Amniotic epithelial cell (primary cell): ENCODE measurements at regions not wholly inside any gene's neighbourhood (a gene's known extent, or its start where the extent isn't known, plus 50 kb on each side); places are given as distances from the start of the nearest gene placed in this dataset.

ENCODE experiments used
- DNase-seq: peaks from one replicate; pipeline ENCODE4 v3.0.0-alpha.2; 2010; ENCODE audit warnings: low read depth

DNA sequence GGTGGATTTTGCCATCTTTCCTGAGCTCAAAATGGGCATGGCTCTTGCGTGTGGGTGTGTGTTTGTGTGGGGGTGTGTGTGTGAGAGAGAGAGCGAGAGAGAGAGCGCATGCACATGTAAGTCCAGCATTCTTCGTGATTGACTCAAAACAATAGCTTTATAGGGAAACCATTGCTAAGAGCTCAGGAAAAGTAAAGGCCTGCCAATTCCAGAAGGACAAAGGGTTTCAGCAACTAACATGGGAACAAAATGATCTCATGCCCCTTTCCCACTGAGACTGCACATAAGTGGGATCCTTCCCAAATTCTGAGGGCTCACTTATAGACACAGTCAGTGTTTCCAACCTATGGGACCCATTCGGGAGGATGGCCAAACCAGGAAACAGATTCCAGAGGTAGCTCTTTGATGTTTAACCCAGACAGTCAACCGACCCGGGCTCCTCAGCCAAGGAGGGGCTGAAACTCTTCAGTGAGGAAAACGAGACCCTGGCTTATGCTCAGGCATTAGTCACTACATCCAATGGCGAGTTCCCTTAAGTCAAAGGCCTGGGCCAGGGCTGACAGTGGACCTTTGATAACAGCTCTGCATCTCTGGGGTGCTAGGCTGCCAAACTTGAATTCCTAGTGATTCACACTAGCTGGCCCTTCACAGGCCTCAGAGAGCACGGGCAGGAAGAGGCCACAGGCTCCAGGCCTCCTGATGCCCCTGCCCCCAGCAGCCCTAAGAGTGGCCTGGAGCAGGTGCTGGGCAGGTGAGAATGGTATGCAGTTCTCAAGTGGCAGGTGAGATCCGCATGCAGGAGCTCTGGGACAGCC lies 305.0 kb upstream of the C2CD4B start:
- DNase-seq: peak; percentile 73

GRCh38 chr15:62472616-62473299 lies 307.7 kb upstream of the C2CD4B start:
- no peak for DNase-seq

DNA sequence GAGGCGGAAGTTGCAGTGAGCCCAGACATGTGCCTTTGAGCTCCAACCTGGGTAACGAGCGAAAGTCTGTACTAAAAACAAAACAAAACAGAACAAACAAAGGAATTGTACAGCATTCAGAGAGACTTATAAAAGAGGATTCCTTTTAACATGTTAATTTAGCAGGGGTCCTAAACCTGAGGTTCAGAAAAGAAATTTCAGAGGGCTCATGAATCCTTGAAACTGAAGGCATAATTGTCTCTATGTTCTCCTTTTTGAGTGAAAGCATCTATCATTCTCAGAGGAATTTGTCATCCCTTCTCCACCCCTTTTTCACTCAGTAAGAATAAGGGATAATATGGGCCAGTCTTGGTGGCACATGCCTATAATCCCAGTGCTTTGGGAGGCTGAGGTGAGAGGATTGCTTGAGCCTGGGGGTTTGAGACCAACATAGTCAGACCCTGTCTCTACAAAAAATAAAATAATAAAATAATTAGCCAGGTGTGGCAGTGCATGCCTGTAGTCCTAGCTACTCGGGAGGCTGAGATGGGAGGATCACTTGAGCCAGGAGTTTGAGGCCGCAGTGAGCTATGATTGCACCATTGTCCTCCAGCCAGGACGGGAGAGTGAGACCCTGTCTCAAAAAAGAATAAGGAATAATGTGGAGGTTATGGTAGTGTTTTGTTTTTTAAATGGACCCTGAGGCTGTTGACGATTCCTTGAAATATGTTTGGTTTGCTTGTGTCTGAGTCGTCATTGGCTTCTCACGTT lies 309.1 kb upstream of the C2CD4B start:
- no peak for DNase-seq

GRCh38 chr15:62474771-62475124 lies 309.7 kb upstream of the C2CD4B start:
- no peak for DNase-seq

GRCh38 chr15:62475591-62475990 lies 310.5 kb upstream of the C2CD4B start:
- DNase-seq: no peak

DNA sequence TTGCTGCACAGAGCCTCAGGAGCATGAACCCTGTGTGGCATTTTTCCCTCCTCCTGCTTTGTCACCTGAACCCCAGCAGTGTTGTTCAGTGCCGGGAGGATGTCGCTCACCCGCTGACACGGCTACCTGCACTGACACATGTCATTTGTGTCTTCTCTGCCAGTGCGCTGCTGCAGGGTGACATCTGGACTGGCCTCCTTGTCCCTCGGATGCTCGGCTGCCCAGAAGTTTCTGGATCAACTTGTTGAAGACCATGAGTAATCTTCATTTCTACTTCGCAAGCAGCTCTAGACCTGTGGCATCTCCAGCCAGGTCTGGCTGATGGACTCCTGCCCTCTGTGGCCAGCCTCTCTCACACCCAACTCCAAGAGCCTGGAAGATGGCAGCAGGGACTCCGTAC lies 311.1 kb upstream of the C2CD4B start:
- DNase-seq: no peak

DNA sequence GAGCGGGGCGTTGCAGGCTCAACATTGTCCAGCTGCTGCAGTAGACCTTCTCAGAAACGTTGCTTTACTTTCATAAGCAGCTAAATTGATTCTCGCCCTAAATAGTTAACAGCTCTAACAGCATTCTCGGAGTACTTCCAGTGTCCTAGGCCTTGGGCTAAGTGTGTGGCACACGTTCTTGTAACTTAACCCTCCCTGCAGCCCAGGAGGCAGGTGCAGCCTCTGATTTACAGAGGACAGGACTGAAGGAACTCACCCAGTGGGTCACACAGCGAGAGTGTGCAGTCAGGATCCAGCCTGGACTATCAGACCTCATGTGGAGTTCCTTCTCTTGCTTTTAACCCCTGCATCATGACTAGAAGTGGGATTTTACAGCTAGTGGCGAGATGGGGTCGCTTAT lies 312.8 kb upstream of the C2CD4B start:
- no peak for DNase-seq

DNA sequence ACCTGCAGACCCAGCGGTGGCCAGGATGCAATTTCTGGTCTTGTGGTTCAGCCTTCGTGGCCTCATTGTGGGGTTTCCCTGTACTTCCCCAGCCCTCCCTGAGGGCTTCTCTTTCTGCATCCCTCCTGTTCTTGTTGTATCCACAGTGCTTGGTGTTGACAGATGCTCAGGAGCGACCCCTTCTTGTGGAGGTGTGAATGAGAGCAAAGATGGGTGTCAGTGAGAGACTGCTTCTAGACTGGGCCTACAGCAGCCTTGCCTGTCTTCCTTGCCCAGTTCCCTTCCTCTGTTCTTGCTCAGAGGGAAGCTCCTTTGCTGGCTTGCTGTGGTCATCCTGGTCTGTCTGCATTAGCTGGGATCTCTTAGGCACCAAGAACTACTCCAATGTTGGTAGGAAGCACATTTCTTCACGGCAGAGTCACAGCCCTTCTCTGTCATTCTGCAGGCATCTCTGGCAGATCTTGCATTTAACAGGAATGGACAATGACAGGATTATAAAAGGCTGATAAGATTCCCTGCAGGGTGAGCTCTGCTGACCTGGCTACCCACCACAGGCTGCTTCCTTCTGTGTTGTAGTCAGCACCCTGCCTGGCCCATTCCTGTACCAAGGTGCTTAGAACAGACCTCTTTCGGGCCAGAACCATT lies 317.8 kb upstream of the C2CD4B start:
- DNase-seq: peak; percentile 29

DNA sequence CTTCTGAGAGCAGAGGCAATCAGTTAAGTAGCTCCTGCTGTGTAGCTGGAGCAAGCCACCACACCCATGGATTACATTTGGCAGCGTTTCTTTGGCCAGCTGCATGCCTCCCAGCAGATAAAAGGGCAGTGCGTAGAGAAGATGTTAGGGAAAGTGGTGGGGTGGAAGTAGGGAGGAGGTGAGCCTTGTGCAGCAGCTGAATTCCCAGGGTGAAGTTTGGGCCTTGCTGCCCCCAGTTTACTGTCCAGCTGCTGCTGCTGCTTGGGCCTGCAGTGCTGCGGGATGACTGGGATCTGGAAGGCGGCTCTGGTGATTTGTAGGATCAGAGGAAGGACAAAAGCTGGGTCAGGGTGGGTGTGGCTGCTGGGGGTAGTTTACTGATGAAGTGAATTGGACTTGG lies 318.7 kb upstream of the C2CD4B start:
- no peak for DNase-seq

DNA sequence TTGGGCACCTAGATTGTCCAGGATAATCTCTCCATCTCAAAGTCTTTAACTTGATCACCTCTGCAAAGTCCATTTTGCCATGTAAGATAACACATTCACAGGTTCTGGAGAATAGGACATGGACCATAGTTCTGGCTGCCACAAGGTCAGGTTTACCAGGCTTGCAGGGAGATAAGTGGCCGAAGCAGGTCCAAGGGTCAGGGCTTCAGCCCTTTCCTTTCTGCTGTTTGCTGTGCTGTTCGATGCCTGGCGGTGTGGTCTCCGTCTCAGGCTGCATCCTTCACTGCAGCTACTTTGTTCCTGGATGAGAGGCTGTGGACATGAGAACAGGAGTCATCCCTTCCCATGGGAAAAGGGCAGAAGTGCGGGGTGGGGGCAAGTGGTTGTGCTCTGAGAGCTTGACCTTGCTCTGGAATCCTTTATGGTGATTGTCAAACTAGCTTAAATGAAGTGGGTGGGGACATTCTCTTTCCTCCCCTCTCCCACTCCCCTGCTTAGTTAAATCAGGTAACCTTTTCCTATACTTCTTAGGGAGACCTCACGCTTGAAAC lies 320.2 kb upstream of the C2CD4B start:
- no peak for DNase-seq

- DNase-seq: peak; percentile 35
Measured at GRCh38 chr15:62486041-62486440, 321.0 kb upstream of the C2CD4B start.

GRCh38 chr15:62488387-62488786 lies 323.3 kb upstream of the C2CD4B start:
- no peak for DNase-seq

DNA sequence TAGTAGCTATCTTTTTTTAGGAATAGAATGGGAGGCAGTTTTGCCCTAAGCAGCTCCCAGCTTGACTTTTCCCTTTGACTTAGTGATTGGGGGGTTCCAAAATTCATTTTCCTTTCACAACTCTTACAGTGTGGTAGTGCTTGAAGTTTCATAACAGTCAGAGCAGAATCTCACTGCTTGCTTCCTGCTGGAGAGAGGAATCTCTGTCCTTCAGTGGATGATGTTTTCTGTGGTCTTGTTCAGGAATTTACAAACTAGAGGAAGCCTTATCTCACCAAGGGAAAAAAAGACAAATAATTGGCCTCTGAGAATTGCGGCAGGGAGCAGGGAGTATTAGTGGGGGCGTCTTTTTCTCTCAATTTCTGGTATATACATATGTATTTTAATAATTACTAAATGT lies 326.6 kb upstream of the C2CD4B start:
- peak; percentile 88 for DNase-seq

- no peak for DNase-seq
Measured at GRCh38 chr15:62492900-62493299, 327.8 kb upstream of the C2CD4B start.

DNA sequence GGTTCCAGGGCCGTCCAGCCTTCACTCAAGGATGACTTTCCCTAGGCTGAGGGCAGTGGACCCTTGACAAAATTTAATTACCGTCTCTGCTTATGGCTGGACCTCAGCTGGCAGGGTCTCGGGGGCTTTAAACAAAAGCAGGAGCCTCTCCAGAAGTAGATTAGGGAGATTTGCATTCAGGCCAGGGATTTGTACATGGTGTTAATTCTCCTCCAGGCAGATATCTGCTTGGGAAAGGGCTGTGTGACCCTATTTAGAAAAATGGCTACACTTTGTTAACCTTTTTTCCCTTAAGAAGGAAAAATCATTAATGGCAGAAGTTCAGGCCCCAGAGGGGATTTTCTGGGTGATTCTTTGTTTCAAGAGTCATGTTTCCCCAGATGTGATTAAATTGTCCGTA lies 329.1 kb upstream of the C2CD4B start:
- no peak for DNase-seq

DNA sequence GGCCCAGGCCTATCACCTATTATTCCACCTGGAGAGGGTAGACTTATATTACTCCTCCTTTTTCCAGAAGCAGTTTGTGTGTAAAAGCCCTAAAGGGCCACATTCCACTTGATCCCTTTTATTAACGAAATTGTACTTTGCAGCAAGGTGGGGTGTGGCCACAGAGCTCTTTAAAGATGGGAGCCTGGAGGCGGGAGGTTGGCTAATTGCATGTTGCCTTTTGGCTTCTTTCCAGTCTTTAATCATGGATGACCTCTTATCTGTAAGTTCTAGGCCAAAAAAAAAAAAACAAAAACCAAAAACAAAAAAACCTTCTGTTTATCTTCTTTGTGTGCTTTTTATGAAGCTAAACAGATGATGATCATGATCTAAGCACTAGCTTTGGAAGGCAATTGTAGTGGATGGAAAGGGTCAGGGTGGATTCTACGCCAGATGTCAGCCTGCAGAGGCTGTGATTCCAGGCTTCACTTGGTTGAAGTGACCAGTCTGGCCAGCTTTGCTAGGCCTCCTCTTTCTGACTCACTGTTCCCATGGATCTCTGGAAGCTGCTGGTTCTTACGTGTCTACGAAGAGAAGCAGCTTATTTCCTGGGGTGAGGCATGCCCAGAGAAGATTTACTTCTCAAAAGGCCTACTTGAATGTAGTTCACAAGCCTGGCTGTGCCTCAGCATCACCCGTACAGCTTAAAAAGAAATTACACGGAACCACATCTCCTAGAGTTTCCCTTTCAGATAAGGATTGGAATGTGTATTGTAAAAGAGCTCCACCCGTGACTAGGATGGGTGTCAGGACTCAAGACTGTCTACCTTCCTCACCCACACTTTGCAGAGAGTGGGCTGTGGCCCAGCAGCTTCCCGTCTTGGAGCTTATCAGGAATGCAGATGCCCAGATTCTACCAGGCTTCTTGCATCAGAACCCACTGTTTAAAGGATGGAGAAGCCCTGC lies 330.9 kb upstream of the C2CD4B start:
- DNase-seq: peak; percentile 91

- peak; percentile 38 for DNase-seq
Measured at GRCh38 chr15:62497356-62497755, 332.3 kb upstream of the C2CD4B start.

- no peak for DNase-seq
Measured at GRCh38 chr15:62498278-62498677, 333.2 kb upstream of the C2CD4B start.

DNA sequence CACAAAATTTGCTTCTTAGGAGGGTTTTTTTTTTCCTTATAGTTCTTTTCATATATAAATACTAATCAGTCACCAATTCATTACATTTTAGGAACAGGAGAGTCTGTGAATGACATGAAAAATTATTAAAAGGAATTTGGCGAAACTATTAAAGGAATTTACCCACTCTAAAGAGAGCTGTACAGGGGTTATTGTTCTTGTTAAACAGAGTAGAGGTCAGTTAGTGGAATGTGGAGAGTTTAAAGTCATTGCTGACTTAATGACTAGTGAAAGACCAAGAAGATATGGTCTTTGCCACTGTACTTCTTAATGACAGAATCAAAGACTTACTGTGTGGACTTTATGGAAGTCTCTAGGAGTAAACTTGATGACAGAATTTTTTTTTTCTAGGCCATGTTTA lies 333.6 kb upstream of the C2CD4B start:
- no peak for DNase-seq

GRCh38 chr15:62500325-62500724 lies 335.2 kb upstream of the C2CD4B start:
- no peak for DNase-seq

DNA sequence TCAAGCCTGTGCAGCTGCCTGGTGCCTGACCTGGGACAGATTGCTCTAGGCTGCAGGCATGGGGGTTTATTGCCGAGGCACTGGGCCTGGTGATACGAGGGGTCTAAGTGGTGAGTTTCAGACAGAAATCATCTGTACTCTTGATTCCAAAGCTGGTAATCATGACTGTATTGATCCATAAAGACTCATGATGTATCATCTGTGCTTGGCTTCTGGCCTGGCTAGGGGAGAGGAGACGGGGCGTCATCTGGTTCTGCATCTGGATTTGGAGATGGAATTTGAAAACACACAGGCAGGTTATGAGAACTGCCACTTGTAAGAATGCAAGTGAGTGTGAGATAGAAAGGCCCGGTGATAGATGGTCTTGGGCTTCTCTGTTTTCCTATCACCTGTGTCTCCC lies 337.4 kb upstream of the C2CD4B start:
- no peak for DNase-seq
